ENCODE measurements at regions not wholly inside any gene's neighbourhood (a gene's known extent, or its start where the extent isn't known, plus 50 kb on each side); places are given as distances from the start of the nearest gene placed in this dataset.
A peak's percentile ranks its signal among the peaks of the same experiment; 100 is the strongest.

GRCh38 chr4:152009983-152010709 lies 249.3 kb upstream of the GATB start:
- Mint-ChIP-seq H3K27ac (peak overlapping the region; percentile 82), H3K4me3 (no peak overlapping the region), H3K36me3 (ENCODE audit: low read depth) (peaks cover 12% of the 10 kb centered on the region), H3K9me3 (peaks cover 8% of the 10 kb centered on the region), H3K27me3 (ENCODE audit: low read depth) (no peaks in the 10 kb centered on the region), H3K4me1 (ENCODE audit: low read depth) (peaks cover 39% of the 10 kb centered on the region)

- H3K27ac Mint-ChIP-seq, result no peak overlapping the region
- peaks cover 8% of the 10 kb centered on the region for H3K9me3 Mint-ChIP-seq
- no peak overlapping the region for H3K4me3 Mint-ChIP-seq
- peaks cover 31% of the 10 kb centered on the region for H3K4me1 Mint-ChIP-seq (ENCODE audit: low read depth)
- H3K27me3 Mint-ChIP-seq (ENCODE audit: low read depth), result no peaks in the 10 kb centered on the region
- H3K36me3 Mint-ChIP-seq (ENCODE audit: low read depth), result peaks cover 12% of the 10 kb centered on the region
These were observed 248.3 kb upstream of the GATB start for GRCh38 chr4:152009031-152009670.

DNA sequence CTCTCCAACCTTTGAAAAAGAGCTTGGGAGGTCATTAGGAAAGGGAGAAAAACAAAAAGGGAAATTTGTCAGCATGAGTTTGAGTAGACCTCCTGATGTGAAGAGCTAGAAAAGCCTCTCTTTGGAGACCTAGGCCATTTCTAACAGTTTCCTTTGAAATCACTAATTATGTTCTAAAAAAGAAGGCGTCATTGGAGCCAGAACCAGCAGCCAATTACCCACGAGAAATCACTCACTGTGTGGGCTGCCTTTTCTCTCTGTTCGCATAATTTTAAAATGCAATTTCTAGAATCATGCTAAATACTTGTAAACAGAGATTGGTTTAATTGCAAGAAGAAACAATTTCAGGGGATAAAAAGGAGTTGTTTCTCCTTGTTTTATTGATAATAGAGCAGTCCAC lies 246.3 kb upstream of the GATB start:
- H3K4me3 Mint-ChIP-seq, result no peak overlapping the region
- no peak overlapping the region for H3K27ac Mint-ChIP-seq
- no peaks in the 10 kb centered on the region for H3K9me3 Mint-ChIP-seq
- H3K4me1 Mint-ChIP-seq (ENCODE audit: low read depth), result peaks cover 25% of the 10 kb centered on the region
- H3K27me3 Mint-ChIP-seq (ENCODE audit: low read depth), result peaks cover 14% of the 10 kb centered on the region
- peaks cover 10% of the 10 kb centered on the region for H3K36me3 Mint-ChIP-seq (ENCODE audit: low read depth)

DNA sequence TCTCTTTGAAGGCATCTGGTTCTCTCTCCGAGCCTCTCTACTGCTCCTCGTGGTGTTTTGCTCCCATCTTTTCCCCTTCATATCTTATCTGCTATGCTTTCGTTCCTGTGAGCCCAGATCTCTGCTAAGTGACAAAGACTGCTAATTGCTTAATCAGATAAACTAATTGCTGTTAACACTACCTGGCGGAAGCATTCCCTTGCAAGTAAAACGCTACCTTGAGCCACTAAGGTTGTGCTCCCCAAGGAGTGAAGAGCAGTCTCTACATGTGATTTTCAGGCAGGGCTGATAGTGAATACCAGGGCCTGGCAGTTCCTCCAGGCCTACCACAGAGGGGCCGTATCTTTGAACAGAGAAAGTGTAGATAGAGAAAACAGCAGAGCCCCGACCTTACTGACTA lies 244.0 kb upstream of the GATB start:
- no peaks in the 10 kb centered on the region for H3K9me3 Mint-ChIP-seq
- H3K27me3 Mint-ChIP-seq (ENCODE audit: low read depth), result peaks cover 14% of the 10 kb centered on the region
- peaks cover 11% of the 10 kb centered on the region for H3K4me1 Mint-ChIP-seq (ENCODE audit: low read depth)
- H3K4me3 Mint-ChIP-seq, result no peak overlapping the region
- H3K27ac Mint-ChIP-seq, result no peak overlapping the region
- H3K36me3 Mint-ChIP-seq (ENCODE audit: low read depth), result peaks cover 2% of the 10 kb centered on the region

- no peak overlapping the region for H3K27ac Mint-ChIP-seq
- H3K9me3 Mint-ChIP-seq, result peaks cover 6% of the 10 kb centered on the region
- peaks cover 6% of the 10 kb centered on the region for H3K36me3 Mint-ChIP-seq (ENCODE audit: low read depth)
- H3K4me3 Mint-ChIP-seq, result no peak overlapping the region
- peaks cover 16% of the 10 kb centered on the region for H3K4me1 Mint-ChIP-seq (ENCODE audit: low read depth)
- peaks cover 14% of the 10 kb centered on the region for H3K27me3 Mint-ChIP-seq (ENCODE audit: low read depth)
These were observed 239.7 kb upstream of the GATB start for GRCh38 chr4:152000518-152000917.

GRCh38 chr4:151998723-151999122 lies 237.9 kb upstream of the GATB start:
- H3K27me3 Mint-ChIP-seq (ENCODE audit: low read depth), result peaks cover 10% of the 10 kb centered on the region
- peaks cover 13% of the 10 kb centered on the region for H3K9me3 Mint-ChIP-seq
- H3K36me3 Mint-ChIP-seq (ENCODE audit: low read depth), result peaks cover 6% of the 10 kb centered on the region
- H3K4me1 Mint-ChIP-seq (ENCODE audit: low read depth), result peaks cover 21% of the 10 kb centered on the region
- no peak overlapping the region for H3K4me3 Mint-ChIP-seq
- H3K27ac Mint-ChIP-seq, result no peak overlapping the region

- Mint-ChIP-seq H3K36me3 (ENCODE audit: low read depth) (peaks cover 4% of the 10 kb centered on the region), H3K4me1 (ENCODE audit: low read depth) (peaks cover 22% of the 10 kb centered on the region), H3K4me3 (no peak overlapping the region), H3K27me3 (ENCODE audit: low read depth) (no peaks in the 10 kb centered on the region), H3K27ac (no peak overlapping the region), H3K9me3 (peaks cover 13% of the 10 kb centered on the region)
These were observed 236.7 kb upstream of the GATB start for GRCh38 chr4:151997461-151997860.

- peaks cover 13% of the 10 kb centered on the region for H3K9me3 Mint-ChIP-seq
- peaks cover 5% of the 10 kb centered on the region for H3K36me3 Mint-ChIP-seq (ENCODE audit: low read depth)
- no peaks in the 10 kb centered on the region for H3K27me3 Mint-ChIP-seq (ENCODE audit: low read depth)
- H3K4me1 Mint-ChIP-seq (ENCODE audit: low read depth), result peaks cover 32% of the 10 kb centered on the region
- no peak overlapping the region for H3K4me3 Mint-ChIP-seq
- no peak overlapping the region for H3K27ac Mint-ChIP-seq
These were observed 233.6 kb upstream of the GATB start for GRCh38 chr4:151994429-151994828.

DNA sequence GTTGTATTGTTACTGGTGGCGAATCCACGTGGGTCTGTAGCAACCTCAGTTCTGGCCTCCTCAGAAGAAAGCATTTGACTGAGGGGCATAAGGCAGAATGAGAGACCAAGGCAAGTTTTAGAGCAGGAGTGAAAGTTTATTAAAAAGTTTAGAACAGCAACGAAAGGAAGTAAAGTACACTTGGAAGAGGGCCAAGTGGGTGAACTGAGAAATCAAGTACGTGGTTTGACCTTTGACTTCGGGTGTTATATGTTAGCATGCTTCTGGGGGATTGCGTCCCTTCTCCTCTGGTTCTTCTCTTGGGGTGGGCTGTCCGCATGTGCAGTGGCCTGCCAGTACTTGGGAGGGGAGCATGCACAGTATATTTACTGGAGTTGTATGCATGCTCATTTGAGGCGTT lies 232.7 kb upstream of the GATB start:
- Mint-ChIP-seq H3K9me3 (peaks cover 16% of the 10 kb centered on the region), H3K27ac (no peak overlapping the region), H3K4me1 (ENCODE audit: low read depth) (peaks cover 31% of the 10 kb centered on the region), H3K4me3 (no peak overlapping the region), H3K27me3 (ENCODE audit: low read depth) (no peaks in the 10 kb centered on the region), H3K36me3 (ENCODE audit: low read depth) (peaks cover 8% of the 10 kb centered on the region)

DNA sequence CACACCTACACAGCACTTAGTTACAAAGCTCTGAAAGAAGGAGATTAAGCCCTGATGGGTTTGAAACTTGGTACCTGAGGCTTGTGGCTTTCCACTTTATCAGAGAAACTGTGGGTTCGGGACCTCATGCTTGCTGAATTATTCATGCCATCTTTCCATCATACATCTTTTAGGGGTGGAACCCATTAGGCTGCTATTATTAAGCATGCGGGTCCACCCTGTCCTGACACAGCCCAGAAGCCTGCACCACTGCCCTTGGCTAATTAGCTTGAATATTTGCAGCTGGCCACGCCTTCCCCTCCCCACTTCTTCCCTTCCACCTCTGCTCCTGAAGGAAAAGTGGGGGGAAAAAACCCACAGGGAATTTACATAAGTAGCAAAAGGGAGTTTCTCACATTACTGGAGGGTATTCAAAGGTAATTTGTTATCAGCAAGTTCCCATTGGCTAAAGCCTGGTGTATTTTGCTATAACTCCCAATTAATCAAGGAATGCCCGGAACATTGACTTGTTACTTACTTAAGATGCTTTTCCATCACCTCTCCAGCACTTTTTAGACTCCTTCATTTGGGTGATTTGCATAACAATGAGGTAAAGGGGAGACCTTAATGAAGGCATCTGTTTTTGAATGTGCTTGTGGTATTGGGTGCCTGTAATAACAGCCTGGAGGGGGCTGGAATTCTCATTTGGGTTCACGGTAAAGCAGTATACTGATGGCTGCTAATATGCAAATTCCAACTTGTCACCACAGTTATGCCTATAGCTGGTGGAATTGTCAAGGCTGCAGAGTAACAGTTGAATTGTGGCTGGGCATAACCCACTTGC lies 231.7 kb upstream of the GATB start:
- no peak overlapping the region for H3K4me3 Mint-ChIP-seq
- H3K9me3 Mint-ChIP-seq, result peaks cover 16% of the 10 kb centered on the region
- no peaks in the 10 kb centered on the region for H3K27me3 Mint-ChIP-seq (ENCODE audit: low read depth)
- peaks cover 31% of the 10 kb centered on the region for H3K4me1 Mint-ChIP-seq (ENCODE audit: low read depth)
- no peak overlapping the region for H3K27ac Mint-ChIP-seq
- peaks cover 8% of the 10 kb centered on the region for H3K36me3 Mint-ChIP-seq (ENCODE audit: low read depth)

DNA sequence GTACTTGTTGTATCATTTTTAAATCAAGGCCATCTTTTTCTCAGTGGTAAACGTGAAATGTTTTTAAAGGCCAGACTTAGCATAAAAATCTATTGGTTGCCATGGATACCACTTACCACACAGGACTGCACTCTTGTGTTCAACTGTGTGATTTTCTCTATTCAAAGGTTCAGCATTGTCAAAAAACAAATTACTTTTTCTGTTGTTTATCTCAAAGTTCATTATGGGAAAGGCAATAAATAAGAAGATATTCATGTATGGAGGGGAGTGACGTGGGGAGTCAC lies 231.0 kb upstream of the GATB start:
- H3K4me1 Mint-ChIP-seq (ENCODE audit: low read depth), result peaks cover 29% of the 10 kb centered on the region
- H3K27me3 Mint-ChIP-seq (ENCODE audit: low read depth), result peaks cover 3% of the 10 kb centered on the region
- H3K36me3 Mint-ChIP-seq (ENCODE audit: low read depth), result peaks cover 8% of the 10 kb centered on the region
- no peak overlapping the region for H3K27ac Mint-ChIP-seq
- peaks cover 16% of the 10 kb centered on the region for H3K9me3 Mint-ChIP-seq
- no peak overlapping the region for H3K4me3 Mint-ChIP-seq

GRCh38 chr4:151991001-151991883 lies 230.4 kb upstream of the GATB start:
- Mint-ChIP-seq H3K27me3 (ENCODE audit: low read depth) (peaks cover 3% of the 10 kb centered on the region), H3K4me1 (ENCODE audit: low read depth) (peaks cover 29% of the 10 kb centered on the region), H3K36me3 (ENCODE audit: low read depth) (peaks cover 8% of the 10 kb centered on the region), H3K4me3 (peak overlapping the region; percentile 16), H3K9me3 (peaks cover 19% of the 10 kb centered on the region), H3K27ac (peak overlapping the region; percentile 65)

- H3K27me3 Mint-ChIP-seq (ENCODE audit: low read depth), result peaks cover 3% of the 10 kb centered on the region
- peaks cover 4% of the 10 kb centered on the region for H3K36me3 Mint-ChIP-seq (ENCODE audit: low read depth)
- H3K4me1 Mint-ChIP-seq (ENCODE audit: low read depth), result peaks cover 29% of the 10 kb centered on the region
- H3K9me3 Mint-ChIP-seq, result peaks cover 13% of the 10 kb centered on the region
- no peak overlapping the region for H3K27ac Mint-ChIP-seq
- no peak overlapping the region for H3K4me3 Mint-ChIP-seq
These were observed 229.4 kb upstream of the GATB start for GRCh38 chr4:151990201-151990600.

DNA sequence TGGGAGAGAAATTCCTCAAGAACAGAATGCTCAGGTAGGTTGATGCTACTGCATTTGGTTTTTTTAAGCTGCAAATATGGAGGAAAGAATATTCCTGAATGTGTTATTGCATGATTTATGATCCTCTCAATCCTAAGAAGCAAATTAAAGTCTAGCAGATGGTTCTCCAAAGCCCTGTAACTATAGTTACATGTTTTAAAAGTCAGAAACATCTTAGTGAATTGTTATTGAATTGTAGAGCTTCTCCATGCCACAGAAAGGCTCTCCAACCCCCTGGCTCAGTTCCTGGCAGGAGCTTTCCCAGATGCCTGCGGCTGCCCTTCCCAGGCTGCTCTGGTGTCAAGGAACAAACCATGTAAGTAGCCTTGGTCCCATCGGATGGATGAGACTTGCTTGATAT lies 227.8 kb upstream of the GATB start:
- peaks cover 6% of the 10 kb centered on the region for H3K9me3 Mint-ChIP-seq
- no peak overlapping the region for H3K4me3 Mint-ChIP-seq
- H3K4me1 Mint-ChIP-seq (ENCODE audit: low read depth), result peaks cover 22% of the 10 kb centered on the region
- H3K27ac Mint-ChIP-seq, result no peak overlapping the region
- H3K27me3 Mint-ChIP-seq (ENCODE audit: low read depth), result peaks cover 3% of the 10 kb centered on the region
- peaks cover 4% of the 10 kb centered on the region for H3K36me3 Mint-ChIP-seq (ENCODE audit: low read depth)
